ENCODE measurements at regions not wholly inside any gene's neighbourhood (a gene's known extent, or its start where the extent isn't known, plus 50 kb on each side); places are given as distances from the start of the nearest gene placed in this dataset.
A peak's percentile ranks its signal among the peaks of the same experiment; 100 is the strongest.

GRCh38 chr1:229993894-229994293, 73.1 kb upstream of the GALNT2 start:
- TF ChIP-seq, protein P1, sequence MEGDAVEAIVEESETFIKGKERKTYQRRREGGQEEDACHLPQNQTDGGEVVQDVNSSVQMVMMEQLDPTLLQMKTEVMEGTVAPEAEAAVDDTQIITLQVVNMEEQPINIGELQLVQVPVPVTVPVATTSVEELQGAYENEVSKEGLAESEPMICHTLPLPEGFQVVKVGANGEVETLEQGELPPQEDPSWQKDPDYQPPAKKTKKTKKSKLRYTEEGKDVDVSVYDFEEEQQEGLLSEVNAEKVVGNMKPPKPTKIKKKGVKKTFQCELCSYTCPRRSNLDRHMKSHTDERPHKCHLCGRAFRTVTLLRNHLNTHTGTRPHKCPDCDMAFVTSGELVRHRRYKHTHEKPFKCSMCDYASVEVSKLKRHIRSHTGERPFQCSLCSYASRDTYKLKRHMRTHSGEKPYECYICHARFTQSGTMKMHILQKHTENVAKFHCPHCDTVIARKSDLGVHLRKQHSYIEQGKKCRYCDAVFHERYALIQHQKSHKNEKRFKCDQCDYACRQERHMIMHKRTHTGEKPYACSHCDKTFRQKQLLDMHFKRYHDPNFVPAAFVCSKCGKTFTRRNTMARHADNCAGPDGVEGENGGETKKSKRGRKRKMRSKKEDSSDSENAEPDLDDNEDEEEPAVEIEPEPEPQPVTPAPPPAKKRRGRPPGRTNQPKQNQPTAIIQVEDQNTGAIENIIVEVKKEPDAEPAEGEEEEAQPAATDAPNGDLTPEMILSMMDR (conservative IDR thresholded peaks at IDR 0.05; ENCODE audit: low read depth, low read length): no peak
- DNase-seq (ENCODE audit: low read depth): no peak

DNA sequence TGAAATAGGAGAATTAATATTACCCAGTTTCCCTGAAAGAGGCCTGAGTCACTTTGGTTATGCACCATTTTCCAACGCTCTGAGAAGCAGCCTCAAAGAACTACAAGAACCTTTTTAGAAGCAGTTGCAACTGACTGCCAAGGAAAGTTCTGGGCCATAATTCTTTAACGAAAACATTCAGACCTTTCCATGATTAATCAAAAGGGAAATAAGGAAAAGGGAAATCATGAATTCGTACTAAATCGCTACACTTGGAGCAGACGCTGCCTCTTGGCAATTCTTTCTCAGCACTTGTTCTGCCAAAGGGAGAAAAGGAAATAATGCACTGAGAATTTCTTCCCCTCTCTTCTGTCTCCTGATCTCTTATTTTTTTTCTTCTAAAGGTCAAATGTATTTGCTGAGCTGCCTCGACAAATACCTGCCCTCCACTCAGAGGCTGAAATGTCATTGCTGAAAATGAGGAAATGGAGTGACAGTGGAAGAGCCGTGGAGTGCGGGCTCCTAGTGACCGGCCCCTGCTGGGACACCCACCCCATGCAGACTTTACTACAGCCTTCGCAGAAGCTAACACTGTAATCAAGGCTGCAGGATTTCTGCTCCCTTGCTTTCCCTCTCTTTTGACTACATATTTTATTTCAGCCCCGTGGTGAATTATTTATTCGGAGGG, 67.9 kb upstream of the GALNT2 start:
- DNase-seq (ENCODE audit: low read depth): no peak
- no peak overlapping the region for H3K4me3 ChIP-seq (ENCODE audit: low read depth, low read length)
- TF ChIP-seq, protein P1 (conservative IDR thresholded peaks at IDR 0.05; ENCODE audit: low read depth, low read length): no peak

More at GRCh38 chr1:229993894-229994293, 73.1 kb upstream of the GALNT2 start:
- H3K4me3 ChIP-seq (ENCODE audit: low read depth, low read length): no peak overlapping the region

DNA sequence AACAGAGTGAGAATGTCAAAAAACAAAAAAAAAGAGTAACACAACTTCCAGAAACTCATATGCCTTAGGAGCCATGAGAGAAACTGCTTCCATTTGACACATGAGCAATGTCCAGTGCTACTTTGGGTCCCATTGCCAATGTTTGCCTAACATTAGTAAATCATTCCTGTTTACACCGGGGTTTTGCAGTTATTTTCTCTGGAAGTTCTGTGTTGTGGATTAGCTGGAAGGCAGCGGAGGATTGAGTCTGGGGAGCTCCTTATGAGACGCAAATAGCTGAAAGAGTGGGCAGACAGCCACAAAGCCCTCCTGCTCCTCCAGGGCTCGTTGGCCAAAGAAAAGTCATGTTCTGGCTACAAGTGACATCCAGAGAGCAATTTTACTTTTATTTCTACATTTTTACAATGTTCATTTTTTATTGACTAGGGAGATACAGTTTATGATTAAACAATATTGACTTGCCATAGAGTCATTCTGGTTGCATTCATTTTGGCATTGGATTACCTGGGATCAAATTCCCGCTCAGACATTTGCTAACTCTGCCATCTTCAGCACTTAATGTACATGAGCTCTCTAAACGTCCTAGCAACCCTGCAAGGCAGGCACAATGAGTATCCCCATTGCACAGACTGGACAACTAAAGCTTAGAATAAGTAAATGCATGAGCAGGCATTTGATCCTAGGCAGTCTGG, 66.4 kb upstream of the GALNT2 start:
- no peak overlapping the region for H3K4me3 ChIP-seq (ENCODE audit: low read depth, low read length)
- DNase-seq (ENCODE audit: low read depth): no peak
- TF ChIP-seq, protein P1 (conservative IDR thresholded peaks at IDR 0.05; ENCODE audit: low read depth, low read length): no peak

GRCh38 chr1:230002164-230002803, 64.8 kb upstream of the GALNT2 start:
- TF ChIP-seq, protein P1 (conservative IDR thresholded peaks at IDR 0.05; ENCODE audit: low read depth, low read length): no peak
- H3K4me3 ChIP-seq (ENCODE audit: low read depth, low read length): no peak overlapping the region
- DNase-seq (ENCODE audit: low read depth): peak; percentile 9

DNA sequence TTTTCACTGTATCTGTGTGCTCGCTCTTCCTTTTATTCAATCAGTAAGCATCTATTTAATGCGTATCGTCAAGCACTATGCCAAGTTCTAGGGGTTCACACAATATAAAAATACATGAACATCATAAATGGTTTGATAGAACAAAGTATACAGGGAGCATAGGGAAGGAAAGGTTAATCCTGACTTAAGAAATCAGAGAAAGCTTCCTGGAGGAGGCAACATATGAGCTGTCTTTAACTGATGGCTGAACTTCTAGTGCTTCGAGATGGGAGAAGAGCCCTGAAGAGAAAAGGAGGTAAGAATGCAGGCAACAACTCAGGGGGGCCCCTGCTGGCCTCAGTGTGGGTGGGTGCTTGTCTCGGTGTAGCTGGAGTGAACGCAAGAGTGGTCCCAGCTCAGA, 63.6 kb upstream of the GALNT2 start:
- no peak for DNase-seq (ENCODE audit: low read depth)
- TF ChIP-seq, protein P1 (conservative IDR thresholded peaks at IDR 0.05; ENCODE audit: low read depth, low read length): no peak
- no peak overlapping the region for H3K4me3 ChIP-seq (ENCODE audit: low read depth, low read length)

DNA sequence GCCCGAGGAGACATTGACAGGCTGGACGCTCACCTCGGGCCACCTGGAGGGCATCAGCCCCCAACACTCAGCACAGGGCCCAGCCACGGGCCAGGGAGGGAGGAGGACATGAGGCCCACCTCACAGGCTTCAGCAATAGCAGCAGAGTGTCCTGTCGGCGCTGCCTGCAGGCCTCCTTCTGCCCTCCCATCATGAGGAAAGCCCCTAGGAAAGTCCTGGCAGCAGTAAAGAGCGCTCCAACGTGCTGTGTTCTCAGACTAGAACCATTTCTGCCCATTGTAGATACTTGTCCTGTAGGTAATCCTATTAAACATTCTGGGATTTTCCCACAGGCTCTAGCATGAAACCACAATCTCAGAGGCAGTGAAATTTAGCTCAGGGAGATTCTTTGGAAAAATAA, 62.0 kb upstream of the GALNT2 start:
- H3K4me3 ChIP-seq (ENCODE audit: low read depth, low read length): no peak overlapping the region
- no peak for DNase-seq (ENCODE audit: low read depth)
- TF ChIP-seq, protein P1 (conservative IDR thresholded peaks at IDR 0.05; ENCODE audit: low read depth, low read length): no peak
